HG02970 (cell line): ENCODE measurements at regions not wholly inside any gene's neighbourhood (a gene's known extent, or its start where the extent isn't known, plus 50 kb on each side); places are given as distances from the start of the nearest gene placed in this dataset.
"Not testable (repeated sequence)": the region's sequence is repeated elsewhere in the genome, so short reads cannot be mapped to it uniquely, and the experiment has no call there.

Experiments used
- ATAC-seq: cut with Tn5 transposase; IDR thresholded peaks from one replicate; pipeline ENCODE4 v1.9.1; 2021; ENCODE audit warnings: mild to moderate bottlenecking, moderate library complexity, moderate number of reproducible peaks; ENCODE audit not compliant: unreplicated experiment, low FRiP score

DNA sequence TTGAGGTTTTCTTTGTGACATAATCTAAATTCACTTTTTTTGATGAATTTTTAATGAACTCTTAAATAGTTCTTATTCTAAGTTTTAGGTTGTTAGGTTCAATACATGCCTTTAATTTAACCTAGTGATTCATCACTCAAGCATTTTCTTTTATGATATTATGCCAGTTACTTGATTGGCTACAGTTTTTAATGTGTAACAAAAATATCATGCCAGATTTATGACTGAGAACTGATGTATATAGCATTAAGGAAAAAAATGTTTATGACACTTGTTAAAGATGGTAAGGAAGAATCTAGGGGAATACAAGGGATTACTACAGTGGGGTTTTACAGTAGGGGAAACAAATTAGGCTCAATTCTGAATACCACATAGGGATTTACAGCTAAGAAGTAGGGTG, 103.1 kb downstream of the VGLL3 start:
- no peak for ATAC-seq

DNA sequence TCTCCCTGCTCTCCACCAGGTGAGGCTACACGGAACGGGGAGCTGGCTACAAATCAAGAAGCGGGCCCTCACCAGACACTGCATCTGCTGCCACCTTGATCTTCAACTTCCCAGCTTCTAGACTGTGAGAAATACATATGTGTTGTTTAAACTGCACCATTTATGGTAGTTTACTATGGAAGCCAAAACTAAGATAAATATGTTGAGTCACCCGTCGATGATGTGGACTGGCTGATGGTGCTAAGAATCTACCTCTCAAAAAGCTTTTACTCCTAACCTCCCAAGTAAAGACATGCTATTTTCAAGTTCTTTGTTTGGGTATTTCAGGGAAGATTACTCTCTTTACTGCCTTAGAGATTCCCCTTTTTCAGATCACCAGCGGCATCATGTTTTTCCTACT, 110.9 kb downstream of the VGLL3 start:
- ATAC-seq = no peak

DNA sequence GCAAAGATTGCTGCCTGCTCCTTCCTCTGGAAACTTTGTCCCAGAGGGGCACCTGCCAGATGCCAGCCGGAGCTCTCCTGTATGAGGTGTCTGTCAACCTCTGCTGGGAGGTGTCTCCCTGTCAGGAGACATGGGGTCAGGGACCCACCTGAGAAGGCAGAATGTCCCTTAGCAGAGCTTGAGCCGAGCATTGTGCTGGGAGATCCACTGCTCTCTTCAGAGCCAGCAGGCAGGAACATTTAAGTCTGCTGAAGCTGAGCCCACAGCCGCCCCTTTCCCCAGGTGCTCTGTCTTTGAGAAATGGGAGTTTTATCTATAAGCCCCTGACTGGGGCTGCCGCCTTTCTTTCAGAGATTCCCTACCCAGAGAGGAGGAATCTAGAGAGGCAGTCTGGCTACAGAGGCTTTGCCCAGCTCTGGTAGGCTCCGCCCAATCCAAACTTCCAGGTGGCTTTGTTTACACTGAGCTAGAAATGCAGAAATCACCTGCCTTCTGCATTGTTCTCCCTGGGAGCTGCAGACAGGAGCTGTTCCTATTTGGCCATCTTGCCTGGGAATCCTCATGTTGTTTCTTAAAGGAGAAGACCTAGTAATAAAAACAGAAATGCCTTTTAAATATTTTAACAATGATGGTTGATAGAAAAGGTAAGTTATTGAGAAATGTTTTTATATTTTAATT, 114.3 kb downstream of the VGLL3 start:
- ATAC-seq = not testable (repeated sequence)

DNA sequence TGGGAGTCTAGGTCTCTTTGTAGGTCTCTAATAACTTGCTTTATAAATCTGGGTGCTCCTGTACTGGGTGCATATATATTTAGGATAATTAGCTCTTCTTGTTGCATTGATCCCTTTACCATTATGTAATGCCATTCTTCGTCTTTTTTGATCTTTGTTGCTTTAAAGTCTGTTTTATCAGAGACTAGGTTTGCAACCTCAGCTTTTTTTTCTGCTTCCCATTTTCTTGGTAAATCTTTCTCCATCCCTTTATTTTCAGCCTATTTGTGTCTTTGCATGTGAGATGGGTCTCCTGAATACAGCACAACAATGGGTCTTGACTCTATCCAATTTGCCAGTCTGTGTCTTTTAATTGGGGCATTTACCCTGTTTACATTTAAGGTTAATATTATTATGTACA, 116.2 kb downstream of the VGLL3 start:
- ATAC-seq = not testable (repeated sequence)

DNA sequence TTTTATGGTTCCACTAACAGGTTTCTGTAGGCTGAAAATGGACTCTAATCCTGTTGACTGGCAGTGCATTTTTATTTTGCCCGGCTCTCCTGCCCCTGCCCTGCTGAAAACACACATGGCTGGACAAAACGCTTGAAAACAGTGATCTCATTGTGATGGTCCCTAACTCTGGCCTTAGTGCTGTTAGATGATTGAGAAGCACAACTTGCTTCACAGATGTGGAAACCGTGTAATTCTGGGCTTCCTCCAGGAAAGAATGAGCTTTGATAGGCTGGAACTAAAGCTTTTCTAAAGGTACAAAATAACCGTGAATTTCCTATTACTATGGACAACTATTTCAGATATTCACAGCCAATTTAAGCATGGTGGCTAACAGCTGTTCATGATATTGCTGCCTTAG, 121.4 kb downstream of the VGLL3 start:
- no peak for ATAC-seq

DNA sequence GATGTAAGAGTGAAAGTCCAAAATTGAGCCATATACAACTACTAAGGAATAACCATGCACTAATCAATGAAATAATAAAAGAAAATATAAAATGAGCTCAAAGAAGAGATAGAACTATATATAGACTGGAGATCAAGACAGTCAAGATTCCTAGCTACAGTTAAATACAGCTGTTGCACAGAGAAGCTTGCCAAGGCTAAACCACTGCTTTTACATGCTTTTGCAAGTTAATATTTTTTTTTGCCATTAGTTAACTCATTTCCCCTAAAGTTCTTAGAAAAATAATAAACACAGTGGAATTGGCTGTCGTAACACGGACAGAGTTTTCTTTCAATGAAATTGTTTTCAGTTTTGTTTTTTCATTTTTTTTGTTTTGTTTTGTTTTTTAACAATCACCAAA, 123.0 kb downstream of the VGLL3 start:
- no peak for ATAC-seq

DNA sequence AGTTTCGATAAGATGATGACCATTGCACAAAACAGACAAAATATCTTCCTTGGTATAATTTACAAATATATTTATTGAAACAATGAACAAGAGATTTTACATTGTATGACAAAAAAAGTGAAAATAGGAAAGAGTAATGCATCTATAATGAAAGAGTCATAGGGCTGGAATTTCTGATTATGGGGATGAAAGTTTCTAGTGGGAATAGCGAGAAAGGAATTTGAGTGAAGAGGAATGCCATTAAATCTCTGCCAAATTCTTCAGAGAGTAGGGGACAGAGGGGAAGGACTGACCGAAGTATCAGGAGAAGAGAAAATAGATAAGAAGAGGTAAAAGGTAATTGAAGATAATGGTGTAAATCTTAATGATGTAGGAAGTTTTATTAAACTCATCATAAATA, 125.4 kb downstream of the VGLL3 start:
- no peak for ATAC-seq

DNA sequence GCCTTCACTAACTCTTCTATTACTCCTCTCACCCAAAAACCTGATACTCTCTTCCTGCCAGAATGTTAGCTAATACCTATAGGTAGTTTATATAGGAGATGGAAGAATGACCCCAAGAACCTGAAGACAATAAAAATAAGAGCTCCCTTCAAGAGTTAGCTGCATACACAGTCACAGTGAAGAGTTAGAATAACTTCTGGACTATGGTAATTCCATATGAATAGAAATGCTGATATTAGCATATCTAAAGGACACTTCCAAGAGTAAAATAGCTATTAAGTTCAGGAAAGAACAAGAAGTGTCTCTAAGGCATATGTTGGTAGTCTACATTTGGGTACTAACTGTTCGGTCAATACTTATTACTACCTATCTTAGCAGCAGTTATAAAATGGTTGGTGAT, 134.2 kb downstream of the VGLL3 start:
- ATAC-seq = no peak

DNA sequence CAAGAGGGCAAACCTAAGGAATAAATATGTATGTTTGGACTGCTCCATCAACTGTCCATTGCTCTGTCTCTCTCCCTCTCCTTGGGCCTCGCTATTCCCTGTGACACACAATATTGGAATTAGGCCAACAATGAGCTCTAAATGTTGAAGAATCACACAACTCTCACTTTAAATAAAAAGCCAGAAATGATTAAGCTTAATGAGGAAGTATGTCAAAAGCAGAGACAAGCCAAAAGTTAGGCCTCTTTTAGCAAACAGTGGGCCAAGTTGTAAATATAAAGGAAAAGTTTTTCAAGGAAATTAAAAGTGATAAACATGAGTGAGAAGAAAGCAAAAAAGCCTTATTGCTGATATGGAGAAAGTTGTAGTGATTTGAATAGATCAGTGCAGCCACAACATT, 141.0 kb downstream of the VGLL3 start:
- ATAC-seq = no peak

DNA sequence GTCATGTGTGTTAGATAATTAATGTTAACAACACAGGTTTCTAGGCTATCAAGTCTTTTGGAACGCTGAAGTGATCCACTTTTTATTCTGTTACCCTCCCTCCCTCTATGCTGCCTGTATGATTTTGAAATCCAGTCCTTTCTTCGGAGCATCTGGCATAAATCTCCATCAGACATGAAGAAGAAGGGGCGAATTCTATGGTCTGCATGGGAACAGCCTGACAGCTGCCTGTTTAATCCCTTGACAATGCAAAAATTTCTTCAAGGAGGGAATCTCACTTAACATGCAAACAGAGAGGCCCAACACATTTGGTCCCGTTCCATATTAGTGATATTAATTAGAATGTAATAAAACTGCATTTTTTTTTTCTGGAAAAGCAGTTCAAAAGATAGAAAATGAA, 145.2 kb downstream of the VGLL3 start:
- no peak for ATAC-seq

DNA sequence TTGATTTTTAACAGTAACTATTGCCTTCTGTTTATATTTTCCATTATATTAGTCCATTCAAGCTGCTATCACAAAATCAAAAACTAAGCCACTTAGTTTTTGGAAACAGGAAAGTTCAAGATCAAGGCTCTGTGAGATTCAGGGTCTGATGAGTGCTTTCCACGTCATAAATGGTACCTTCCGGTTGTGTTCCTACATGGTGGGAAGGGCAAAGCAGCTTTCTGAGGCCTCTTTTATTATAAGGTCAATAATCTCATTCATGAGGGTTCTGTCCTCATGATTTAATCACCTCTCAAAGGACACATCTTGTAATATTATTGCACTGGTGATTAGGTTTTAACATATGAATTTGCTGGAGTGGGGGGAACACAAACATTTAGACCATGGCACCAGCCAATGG, 152.0 kb downstream of the VGLL3 start:
- ATAC-seq = no peak

DNA sequence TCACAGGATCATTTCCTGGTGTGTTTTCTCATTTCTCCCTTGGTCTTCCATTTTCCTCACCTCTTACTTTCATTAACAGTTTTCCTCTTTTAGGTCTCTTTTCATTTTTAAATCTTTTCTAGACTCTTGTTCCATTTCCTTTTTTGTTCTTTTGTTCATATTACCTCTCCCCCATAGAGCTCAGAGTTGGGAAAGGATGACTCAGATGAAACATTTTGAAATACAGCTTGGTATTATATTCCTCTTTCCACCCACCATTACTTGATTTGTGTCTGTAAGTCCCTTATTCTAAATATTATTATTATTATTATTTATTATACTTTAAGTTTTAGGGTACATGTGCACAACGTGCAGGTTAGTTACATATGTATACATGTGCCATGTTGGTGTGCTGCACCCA, 153.1 kb downstream of the VGLL3 start:
- ATAC-seq = no peak

DNA sequence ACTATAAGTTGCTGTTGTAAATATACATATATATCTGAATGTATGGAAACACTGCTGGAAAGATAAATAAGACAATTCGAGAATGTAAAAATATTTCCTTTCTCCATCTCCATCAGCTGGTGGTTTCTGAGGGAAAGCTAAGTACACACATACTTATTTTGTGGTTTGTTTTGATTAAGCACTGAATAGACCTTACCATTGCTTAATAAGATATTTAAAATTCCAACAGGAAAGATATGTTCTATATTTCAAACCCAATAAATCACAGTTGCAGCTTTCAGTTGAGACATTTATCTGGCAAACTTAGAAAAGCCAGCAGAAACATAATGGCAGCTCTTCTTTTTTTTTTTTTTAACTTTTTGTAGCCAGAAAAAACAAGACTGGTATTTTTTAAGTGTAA, 160.4 kb downstream of the VGLL3 start:
- ATAC-seq = no peak

DNA sequence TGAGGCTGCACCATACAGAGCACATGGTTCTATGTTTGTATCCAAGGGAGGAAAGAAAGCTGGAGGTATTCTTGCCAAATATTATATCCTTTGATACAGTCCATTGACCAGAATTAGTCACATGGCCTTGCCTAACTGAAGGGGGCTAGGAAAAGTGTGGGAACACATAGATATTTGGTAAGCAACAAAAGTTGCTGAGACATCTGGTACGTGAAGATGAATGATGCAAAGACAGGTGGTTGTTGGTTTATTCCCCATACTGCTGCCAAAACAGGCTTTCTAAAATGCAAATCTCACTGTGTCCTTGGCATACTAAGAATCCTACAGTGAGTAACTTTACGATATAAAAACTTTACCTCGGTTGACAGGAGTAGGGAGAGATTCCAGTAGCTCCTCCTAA, 162.2 kb downstream of the VGLL3 start:
- no peak for ATAC-seq

DNA sequence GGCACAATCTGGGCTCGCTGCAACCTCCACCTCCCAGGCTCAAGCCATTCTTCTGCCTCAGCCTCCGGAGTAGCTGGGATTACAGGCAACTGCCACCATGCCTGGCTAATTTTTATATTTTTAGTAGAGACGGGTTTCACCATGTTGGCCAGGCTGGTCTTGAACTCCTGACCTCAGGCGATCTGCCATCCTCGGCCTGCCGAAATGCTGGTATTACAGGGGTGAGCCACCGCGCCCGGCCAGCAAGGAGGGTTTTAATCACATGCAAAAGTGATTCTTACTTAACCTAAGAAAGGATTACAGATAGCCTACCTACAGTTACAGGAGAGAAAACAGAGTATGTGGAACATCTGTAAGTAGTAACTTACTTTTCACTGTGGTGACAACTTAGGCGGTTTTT, 163.4 kb downstream of the VGLL3 start:
- not testable (repeated sequence) for ATAC-seq

DNA sequence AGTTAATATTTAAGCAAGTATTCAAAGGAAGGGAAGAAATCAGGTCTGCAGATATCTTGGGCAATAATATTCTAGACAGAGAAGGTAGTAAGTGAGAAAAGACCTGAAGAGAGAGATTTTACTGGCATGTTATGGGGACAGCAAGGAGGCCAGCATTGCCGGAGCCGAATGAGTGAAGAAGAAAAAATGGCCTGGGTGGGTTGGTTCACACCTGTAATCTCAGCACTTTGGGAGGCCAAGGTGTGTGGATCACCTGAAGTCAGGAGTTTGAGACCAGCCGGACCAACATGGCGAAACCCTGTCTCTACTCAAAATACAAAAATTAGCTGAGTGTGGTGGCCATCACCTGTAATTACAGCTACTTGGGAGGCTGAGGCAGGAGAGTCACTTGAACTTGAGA, 164.7 kb downstream of the VGLL3 start:
- no peak for ATAC-seq

DNA sequence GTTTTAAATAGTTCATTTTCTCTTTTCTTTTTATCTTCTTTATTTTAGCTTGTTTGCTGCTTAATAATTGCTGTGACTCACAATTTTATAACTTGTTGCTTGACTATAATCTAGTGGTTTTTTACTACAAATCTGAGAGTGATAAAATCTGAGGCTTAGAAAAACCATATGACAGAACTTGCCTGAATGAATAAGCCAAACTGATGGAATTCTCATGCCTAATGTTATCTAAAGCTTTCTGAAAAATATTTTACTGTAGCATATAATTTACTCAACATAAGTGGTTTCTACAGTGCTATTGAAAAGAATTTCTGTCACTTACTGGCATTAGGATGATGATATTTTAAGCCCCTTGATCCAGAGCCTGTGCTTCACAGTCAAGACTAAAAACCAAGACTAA, 175.1 kb downstream of the VGLL3 start:
- no peak for ATAC-seq

DNA sequence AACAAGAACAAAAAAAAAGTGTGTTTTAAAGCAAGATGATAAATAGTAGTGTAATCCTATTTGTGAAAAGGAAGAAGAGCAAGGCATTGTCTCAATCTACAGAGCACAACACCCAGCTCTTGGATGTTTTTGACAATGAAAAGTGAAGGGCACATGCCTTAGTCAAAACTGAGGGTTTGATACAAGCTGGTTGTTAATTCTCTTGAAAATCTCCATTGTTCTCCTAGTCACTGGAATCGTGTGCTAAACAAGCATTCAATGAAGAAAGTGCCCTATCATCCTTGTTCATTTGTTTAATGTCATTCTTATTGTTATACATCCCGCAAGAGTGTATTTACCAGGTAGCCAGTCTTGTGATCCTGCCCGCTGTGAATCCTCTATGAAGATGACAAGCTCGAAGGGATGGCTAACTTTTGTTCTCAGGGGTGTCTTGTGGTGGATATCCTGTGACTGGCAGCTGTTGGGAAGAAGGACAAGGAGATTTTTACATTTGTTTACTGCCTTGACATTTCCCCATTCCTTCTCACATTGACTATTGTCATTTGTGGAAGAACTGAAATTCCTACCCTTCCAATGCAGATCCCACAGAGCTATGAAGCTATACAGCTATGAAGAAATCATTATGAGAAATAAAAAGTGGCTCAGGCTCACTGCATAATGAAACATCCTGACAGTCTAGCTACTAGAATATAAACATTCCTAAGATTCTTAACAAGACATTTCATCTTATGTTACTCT, 175.9 kb downstream of the VGLL3 start:
- ATAC-seq = no peak

DNA sequence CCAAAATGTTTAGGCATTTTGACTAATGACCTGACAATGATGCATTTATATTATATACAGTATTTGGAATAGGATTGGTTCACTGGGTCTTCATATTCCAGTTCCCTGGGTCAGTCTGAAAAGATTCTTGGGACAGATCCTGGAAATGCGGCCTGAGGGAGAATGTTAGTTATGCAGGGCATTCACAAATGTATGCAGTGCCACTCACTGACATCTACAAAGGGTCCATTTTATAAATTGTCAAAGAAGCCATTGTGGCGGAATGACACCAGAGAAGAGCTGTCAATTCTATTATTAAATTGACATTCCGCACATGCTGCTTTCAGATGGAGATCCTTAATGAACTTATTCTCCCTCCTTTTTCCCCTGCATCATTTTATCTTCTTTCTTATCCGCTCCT, 176.6 kb downstream of the VGLL3 start:
- no peak for ATAC-seq

DNA sequence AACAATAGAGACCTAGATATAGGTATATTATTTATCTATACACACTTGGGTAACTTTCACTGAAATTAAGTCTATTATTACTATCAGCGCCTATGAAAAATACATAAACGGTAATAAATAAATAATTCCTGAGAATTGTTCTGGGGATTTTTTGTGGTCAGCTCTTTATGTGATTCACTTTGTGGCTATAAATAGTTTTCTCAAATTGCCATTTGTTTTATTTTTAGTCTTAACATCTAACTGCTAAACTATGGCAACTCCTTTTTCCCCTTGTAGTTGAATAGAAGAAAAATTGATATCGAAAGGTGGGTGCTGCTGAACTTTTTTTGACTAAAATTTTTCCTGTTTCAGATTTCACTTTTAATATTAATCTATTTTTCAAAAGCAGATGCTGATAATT, 189.0 kb downstream of the VGLL3 start:
- no peak for ATAC-seq

DNA sequence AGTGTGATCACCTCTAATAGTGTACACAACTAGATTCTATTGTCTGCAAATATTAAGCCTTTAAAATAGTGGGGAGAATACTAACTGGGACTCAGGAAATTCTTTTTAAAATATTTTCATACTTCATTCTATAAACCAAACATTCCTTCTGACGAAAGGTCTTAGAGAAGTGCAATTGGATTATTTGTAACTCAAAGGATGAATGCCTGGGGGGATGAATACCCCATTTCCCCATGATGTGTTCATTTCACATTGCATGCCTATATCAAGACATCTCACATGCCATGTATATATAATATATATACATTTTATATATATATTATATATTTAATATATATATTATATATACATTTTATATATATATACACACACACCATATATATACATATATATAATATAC, 189.9 kb downstream of the VGLL3 start:
- ATAC-seq = no peak

DNA sequence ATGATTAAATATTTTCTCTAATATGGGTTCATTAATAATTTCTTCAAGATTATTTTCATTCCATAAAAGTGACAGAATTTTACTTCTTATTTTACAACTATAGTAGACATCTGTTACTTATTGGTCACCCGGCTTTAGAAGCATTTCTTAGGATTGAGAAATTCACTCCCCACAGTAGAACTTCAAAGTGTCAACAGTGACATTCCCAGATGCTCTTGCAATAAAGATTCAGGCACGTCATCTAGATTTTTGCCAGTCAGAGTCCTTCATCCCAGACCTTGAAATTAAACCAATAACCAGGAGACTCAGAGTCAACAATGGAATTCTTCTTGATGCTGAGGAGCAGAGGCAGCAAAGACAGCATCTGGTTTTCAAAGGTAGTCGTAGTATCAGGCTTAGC, 190.8 kb downstream of the VGLL3 start:
- no peak for ATAC-seq
